Stomach (tissue), 8 donors: ENCODE measurements at regions not wholly inside any gene's neighbourhood (a gene's known extent, or its start where the extent isn't known, plus 50 kb on each side); places are given as distances from the start of the nearest gene placed in this dataset.

Experiments used
- DNase-seq, 2 donors: peaks; one replicate each; pipeline versions ENCODE4 v3.0.0 to v3.0.0-alpha.2; 2013 to 2019
- H3K27ac ChIP-seq, 5 donors: fragments of 200-600 bp in 4 of 5; sonication (generic) in 4 of 5; one replicate each; pipeline ENCODE4 v1.5.1; 2013 to 2019; ENCODE audit warnings: mild to moderate bottlenecking in 1 of 5, moderate library complexity in 1 of 5
- H3K27me3 ChIP-seq, 3 donors: fragments of 200-600 bp; sonication (generic); one replicate each; pipeline ENCODE4 v1.5.1; 2017 to 2019; ENCODE audit warnings: mixed run types in 1 of 3
- H3K36me3 ChIP-seq, 4 donors: fragments of 200-600 bp; sonication (generic); 1 replicate in 3 of 4; 2 replicates in 1 of 4; pipeline ENCODE4 v1.5.1; 2016 to 2019
- H3K4me1 ChIP-seq, 4 donors: fragments of 200-600 bp; sonication (generic); one replicate each; pipeline ENCODE4 v1.5.1; 2016 to 2019
- H3K4me3 ChIP-seq, 4 donors: fragments of 200-600 bp; sonication (generic) in 3 of 4; one replicate each; pipeline ENCODE4 v1.5.1; 2016 to 2019; ENCODE audit warnings: mild to moderate bottlenecking in 1 of 4
- H3K9me3 ChIP-seq, 4 donors: fragments of 200-600 bp; sonication (generic); one replicate each; pipeline ENCODE4 v1.5.1; 2016 to 2019
- CTCF ChIP-seq, 7 experiments: fragments of 450-650 bp in 4 of 7; fragments of 200-600 bp in 3 of 7; sonication (generic) in 3 of 7; IDR thresholded peaks; one replicate each; pipeline ENCODE4 v1.5.1; 2016 to 2019; ENCODE audit warnings: antibody characterized with exemption in 7 of 7, control low read depth in 2 of 7, mild to moderate bottlenecking in 1 of 7
- EP300 ChIP-seq: sonication (generic); formaldehyde crosslinking; IDR thresholded peaks from one replicate; pipeline ENCODE4 v1.6.1; 2017; ENCODE audit warnings: antibody characterized with exemption
- POLR2A ChIP-seq, 4 donors: fragments of 450-650 bp; IDR thresholded peaks; one replicate each; pipeline ENCODE4 v1.6.1; 2016; ENCODE audit warnings: antibody characterized with exemption in 4 of 4, control low read depth in 2 of 4, mild to moderate bottlenecking in 1 of 4, moderate library complexity in 1 of 4
- POLR2AphosphoS5 ChIP-seq, 3 donors: sonication (generic); formaldehyde crosslinking; IDR thresholded peaks; one replicate each; pipeline ENCODE4 v1.6.1; 2016; ENCODE audit warnings: antibody characterized with exemption in 3 of 3
- WGBS, 5 donors: extraction: QIAGEN DNeasy Blood & Tissue Kit in 3 of 5; methylation state at CpG; one replicate each; pipeline versions ENCODE4 v1.1.5 to v1.1.7; 2013 to 2018; 5-methylcytosine and 5-hydroxymethylcytosine counted together
- intact Hi-C: fragments of 100-400 bp; cut with DNase I; formaldehyde crosslinking; loops from one replicate; pipeline ENCODE4 v1.15.1; 2023; ENCODE audit warnings: low total_unique reads
- donor health status: healthy with polysubstance abuse.
- donor health status: Bipolar disorder and iron deficiency.
- donor health status: healthy.

GRCh38 chr5:16238018-16238417 is 58.4 kb upstream of the MARCHF11 start:
- peaks cover 0 to 20% (median 14%) of the 10 kb centered on the region in 4 donors for H3K9me3 ChIP-seq
- intact Hi-C loops: no loop called here
- no peak overlapping the region for H3K27ac ChIP-seq
- 58 to 89% (median 71%) methylated on average over 1 of the region's 1 CpG for WGBS, 5 donors
- no peak overlapping the region for H3K4me3 ChIP-seq
- H3K36me3 ChIP-seq: no peaks in the 10 kb centered on the region
- TF ChIP-seq CTCF (IDR thresholded peaks at IDR 0.05) (no peak), POLR2AphosphoS5 (IDR thresholded peaks at IDR 0.05) (no peak), EP300 (no peak), POLR2A (IDR thresholded peaks at IDR 0.05) (no peak)
- no peaks in the 10 kb centered on the region for H3K4me1 ChIP-seq
- no peak for DNase-seq
- H3K27me3 ChIP-seq: no peaks in the 10 kb centered on the region

- intact Hi-C loops: no loop called here
- WGBS, 5 donors: 71 to 90% (median 86%) methylated on average over 6 of the region's 6 CpGs
- H3K4me1 ChIP-seq: no peaks in the 10 kb centered on the region
- no peak for TF ChIP-seq POLR2A (IDR thresholded peaks at IDR 0.05)
- TF ChIP-seq EP300: no peak
- no peak for TF ChIP-seq CTCF (IDR thresholded peaks at IDR 0.05)
- no peak for TF ChIP-seq POLR2AphosphoS5 (IDR thresholded peaks at IDR 0.05)
- H3K27me3 ChIP-seq: no peaks in the 10 kb centered on the region
- no peak overlapping the region for H3K27ac ChIP-seq
- H3K4me3 ChIP-seq: no peak overlapping the region
- no peaks in the 10 kb centered on the region for H3K36me3 ChIP-seq
- H3K9me3 ChIP-seq: peaks cover 0 to 20% (median 14%) of the 10 kb centered on the region in 4 donors
- DNase-seq: no peak
These were observed 55.0 kb upstream of the MARCHF11 start for GRCh38 chr5:16234598-16234997.

- Histone ChIP-seq H3K4me1 (no peaks in the 10 kb centered on the region), H3K36me3 (no peaks in the 10 kb centered on the region), H3K27ac (no peak overlapping the region), H3K27me3 (no peaks in the 10 kb centered on the region), H3K9me3 (peaks cover 0 to 20% (median 14%) of the 10 kb centered on the region in 4 donors), H3K4me3 (no peak overlapping the region)
- no peak for TF ChIP-seq POLR2A (IDR thresholded peaks at IDR 0.05)
- TF ChIP-seq EP300: no peak
- no peak for TF ChIP-seq CTCF (IDR thresholded peaks at IDR 0.05)
- no peak for TF ChIP-seq POLR2AphosphoS5 (IDR thresholded peaks at IDR 0.05)
- DNase-seq: no peak
- intact Hi-C loops: no loop called here
- 71 to 85% (median 80%) methylated on average over 2 of the region's 2 CpGs for WGBS, 5 donors
These were observed 54.1 kb upstream of the MARCHF11 start for GRCh38 chr5:16233730-16234129.

GRCh38 chr5:16229357-16229940 is 49.9 kb upstream of the MARCHF11 start:
- intact Hi-C loops: no loop called here
- Histone ChIP-seq H3K27me3 (no peaks in the 10 kb centered on the region), H3K36me3 (no peaks in the 10 kb centered on the region), H3K27ac (no peak overlapping the region), H3K9me3 (no peaks in the 10 kb centered on the region), H3K4me3 (no peak overlapping the region), H3K4me1 (no peaks in the 10 kb centered on the region)
- WGBS, 5 donors: 49 to 78% (median 70%) methylated on average over 2 to 3 of the region's 3 CpGs
- DNase-seq: no peak
- no peak for TF ChIP-seq POLR2AphosphoS5 (IDR thresholded peaks at IDR 0.05)
- no peak for TF ChIP-seq CTCF (IDR thresholded peaks at IDR 0.05)
- no peak for TF ChIP-seq POLR2A (IDR thresholded peaks at IDR 0.05)
- TF ChIP-seq EP300: no peak
